H1 (cell line): ENCODE measurements at regions not wholly inside any gene's neighbourhood (a gene's known extent, or its start where the extent isn't known, plus 50 kb on each side); places are given as distances from the start of the nearest gene placed in this dataset.

Experiments used
- CTCF ChIA-PET: fragments of 300-600 bp; sonication (Branson Sonifier 250); formaldehyde crosslinking; loops from one replicate; lab custom pipeline; 2021; ENCODE audit not compliant: partially characterized antibody; lab: Charles Lee
- POLR2A ChIA-PET: fragments of 300-600 bp; sonication (Branson Sonifier 250); formaldehyde crosslinking; loops from one replicate; lab custom pipeline; 2021; ENCODE audit warnings: inconsistent platforms; ENCODE audit not compliant: partially characterized antibody; lab: Charles Lee
- DNase-seq, 2 experiments: peaks; one replicate each; pipeline versions ENCODE4 v3.0.0 to v3.0.0-alpha.2; 2010 to 2022; ENCODE audit warnings: low spot score in 2 of 2, low read depth in 1 of 2, mixed read lengths in 1 of 2
- FAIRE-seq: peaks from 2 replicates; lab custom pipeline; 2011; peaks lifted over from hg19 to GRCh38; lab: Jason Lieb, UNC
- H2AFZ ChIP-seq: 2 replicates; pipeline ENCODE4 v1.8.1; 2012; ENCODE audit warnings: low read length, inconsistent platforms
- H2AK5ac ChIP-seq: 2 replicates; pipeline ENCODE4 v1.6.1; 2013; ENCODE audit warnings: low read depth, low read length
- H2BK120ac ChIP-seq: replicated peaks from 2 replicates; pipeline ENCODE3; 2013; ENCODE audit warnings: low read depth, low read length, inconsistent platforms
- H2BK12ac ChIP-seq: 2 replicates; pipeline ENCODE4 v1.6.1; 2013; ENCODE audit warnings: low read depth, low read length
- H2BK15ac ChIP-seq: 2 replicates; pipeline ENCODE4 v1.6.1; 2013; ENCODE audit warnings: low read length
- H2BK20ac ChIP-seq: 2 replicates; pipeline ENCODE4 v1.6.1; 2013; ENCODE audit warnings: low read length
- H2BK5ac ChIP-seq: 2 replicates; pipeline ENCODE4 v1.6.1; 2013; ENCODE audit warnings: low read depth, low read length
- H3K14ac ChIP-seq: 2 replicates; pipeline ENCODE4 v1.6.1; 2013; ENCODE audit warnings: inconsistent platforms; ENCODE audit not compliant: insufficient read length
- H3K18ac ChIP-seq: 2 replicates; pipeline ENCODE4 v1.6.1; 2013; ENCODE audit warnings: low read length; ENCODE audit errors: extremely low read depth
- H3K23ac ChIP-seq: 2 replicates; pipeline ENCODE4 v1.6.1; 2013; ENCODE audit warnings: inconsistent platforms; ENCODE audit not compliant: insufficient read length
- H3K23me2 ChIP-seq: 2 replicates; pipeline ENCODE4 v1.6.1; 2013; ENCODE audit warnings: low read depth, low read length
- H3K27ac ChIP-seq: 2 replicates; pipeline ENCODE4 v1.6.1; 2011; ENCODE audit warnings: low read depth, low read length, inconsistent platforms
- H3K27me3 ChIP-seq, 4 experiments: replicated peaks in 1 of 4; 1 replicate in 1 of 4; 2 replicates in 3 of 4; pipeline versions ENCODE4 v1.6.1 to v1.8.1; 2011 to 2013; ENCODE audit warnings: low read length in 3 of 4, mild to moderate bottlenecking in 3 of 4, inconsistent platforms in 2 of 4, mixed read lengths in 2 of 4, moderate library complexity in 1 of 4; ENCODE audit not compliant: control insufficient read depth in 3 of 4, insufficient read depth in 3 of 4; ENCODE audit errors: extremely low read depth in 1 of 4
- H3K36me3 ChIP-seq, 4 experiments: 2 replicates each; pipeline versions ENCODE4 v1.6.1 to v1.8.1; 2011 to 2013; ENCODE audit warnings: mild to moderate bottlenecking in 4 of 4, low read length in 3 of 4, moderate library complexity in 2 of 4, control low read depth in 1 of 4, inconsistent platforms in 1 of 4; ENCODE audit not compliant: insufficient read depth in 4 of 4, control insufficient read depth in 2 of 4
- H3K4ac ChIP-seq: replicated peaks from 2 replicates; pipeline ENCODE3; 2013; ENCODE audit warnings: low read length, low read depth, mixed read lengths, inconsistent platforms; ENCODE audit not compliant: insufficient read length
- H3K4me1 ChIP-seq, 4 experiments: replicated peaks in 1 of 4; 1 replicate in 1 of 4; 2 replicates in 3 of 4; pipeline versions ENCODE4 v1.6.1 to v1.8.1; 2011 to 2013; ENCODE audit warnings: low read length in 3 of 4, inconsistent platforms in 2 of 4, mixed read lengths in 1 of 4; ENCODE audit not compliant: insufficient read depth in 4 of 4, control insufficient read depth in 3 of 4
- H3K4me2 ChIP-seq, 2 experiments: 2 replicates each; pipeline versions ENCODE4 v1.6.1 to v1.8.1; 2011 to 2013; ENCODE audit warnings: low read depth in 2 of 2, low read length in 2 of 2, control low read depth in 1 of 2, inconsistent platforms in 1 of 2, mild to moderate bottlenecking in 1 of 2; ENCODE audit not compliant: insufficient read depth in 1 of 2
- H3K4me3 ChIP-seq, 4 experiments: fragments of 200-600, 300-600 bp in 1 of 4; sonication (generic), shearing (Covaris generic), sonication (Bioruptor Twin) in 1 of 4; 2 replicates each; pipeline versions ENCODE4 v1.5.1 to v1.8.1; 2011 to 2016; ENCODE audit warnings: low read length in 4 of 4, low read depth in 3 of 4, control low read depth in 2 of 4, inconsistent platforms in 2 of 4, mild to moderate bottlenecking in 2 of 4, mixed read lengths in 1 of 4, moderate library complexity in 1 of 4; ENCODE audit not compliant: insufficient read depth in 2 of 4; ENCODE audit errors: extremely low read depth in 1 of 4
- H3K56ac ChIP-seq: replicated peaks from 2 replicates; pipeline ENCODE3; 2013; ENCODE audit warnings: low read depth, mild to moderate bottlenecking, mixed read lengths, low read length, inconsistent platforms; ENCODE audit not compliant: insufficient read length
- H3K79me1 ChIP-seq: 2 replicates; pipeline ENCODE4 v1.6.1; 2013; ENCODE audit warnings: low read depth, low read length, control low read depth
- H3K79me2 ChIP-seq, 2 experiments: 2 replicates each; pipeline versions ENCODE4 v1.6.1 to v1.8.1; 2012 to 2013; ENCODE audit warnings: low read length in 2 of 2, mild to moderate bottlenecking in 2 of 2, inconsistent platforms in 1 of 2; ENCODE audit not compliant: insufficient read depth in 2 of 2, control insufficient read depth in 1 of 2
- H3K9ac ChIP-seq, 4 experiments: replicated peaks in 1 of 4; 1 replicate in 1 of 4; 2 replicates in 3 of 4; pipeline versions ENCODE4 v1.6.1 to v1.8.1; 2011 to 2013; ENCODE audit warnings: low read depth in 3 of 4, low read length in 3 of 4, control low read depth in 2 of 4, mild to moderate bottlenecking in 2 of 4, moderate library complexity in 2 of 4, inconsistent platforms in 1 of 4; ENCODE audit errors: extremely low read depth in 1 of 4
- H3K9me3 ChIP-seq, 2 experiments: 2 replicates each; pipeline versions ENCODE4 v1.6.1 to v1.8.1; 2012 to 2013; ENCODE audit warnings: mild to moderate bottlenecking in 2 of 2, moderate library complexity in 2 of 2, control low read depth in 1 of 2, inconsistent platforms in 1 of 2, low read depth in 1 of 2, low read length in 1 of 2, mixed read lengths in 1 of 2; ENCODE audit not compliant: insufficient read depth in 2 of 2
- H4K20me1 ChIP-seq, 2 experiments: replicated peaks in 1 of 2; 2 replicates each; pipeline versions ENCODE3 to v1.8.1; 2011 to 2013; ENCODE audit warnings: inconsistent platforms in 2 of 2, low read length in 2 of 2, mild to moderate bottlenecking in 1 of 2; ENCODE audit not compliant: insufficient read depth in 2 of 2, control insufficient read depth in 1 of 2
- H4K5ac ChIP-seq: 2 replicates; pipeline ENCODE4 v1.6.1; 2013; ENCODE audit warnings: low read length, low read depth, mixed read lengths, inconsistent platforms; ENCODE audit not compliant: insufficient read length
- H4K8ac ChIP-seq: 2 replicates; pipeline ENCODE4 v1.8.0; 2013; ENCODE audit warnings: mild to moderate bottlenecking, moderate library complexity, low read length, inconsistent platforms; ENCODE audit not compliant: insufficient read depth; ENCODE audit errors: extremely low read depth
- H4K91ac ChIP-seq: replicated peaks from 2 replicates; pipeline ENCODE3; 2013; ENCODE audit warnings: low read length, mixed read lengths, inconsistent platforms; ENCODE audit not compliant: insufficient read length
- BACH1 ChIP-seq: IDR thresholded peaks from 2 replicates; pipeline ENCODE4 v1.6.1; 2012; ENCODE audit warnings: low read length, improper control_type of control experiment
- KDM4A ChIP-seq: IDR thresholded peaks from one replicate; pipeline ENCODE4 v1.7.1; 2012; ENCODE audit warnings: low read depth, mild to moderate bottlenecking, moderate library complexity, low read length, inconsistent platforms; ENCODE audit not compliant: severe bottlenecking
- PHF8 ChIP-seq: fragments of 200-600 bp; sonication (generic); conservative IDR thresholded peaks from 2 replicates; pipeline ENCODE4 v1.7.1; 2012; ENCODE audit warnings: low read depth, mild to moderate bottlenecking, inconsistent platforms, low read length, moderate library complexity
- SAP30 ChIP-seq: fragments of 300-600 bp; sonication (generic); IDR thresholded peaks from 2 replicates; pipeline ENCODE4 v1.7.1; 2012; ENCODE audit warnings: low read length, moderate library complexity, mild to moderate bottlenecking, inconsistent platforms; ENCODE audit not compliant: insufficient read depth, insufficient replicate concordance
- SIN3A ChIP-seq, 2 experiments: IDR thresholded peaks in 1 of 2; conservative IDR thresholded peaks in 1 of 2; 2 replicates each; pipeline ENCODE4 v1.6.1; 2011 to 2012; ENCODE audit warnings: low read length in 2 of 2, improper control_type of control experiment in 1 of 2, low read depth in 1 of 2, mild to moderate bottlenecking in 1 of 2
- SRF ChIP-seq: IDR thresholded peaks from 2 replicates; pipeline ENCODE4 v1.6.1; 2011; ENCODE audit warnings: mild to moderate bottlenecking, low read depth, low read length, moderate library complexity
- WGBS, 2 experiments: shearing (Covaris generic) in 1 of 2; methylation state at CpG; one replicate each; pipeline versions ENCODE4 v1.1.6 to v1.1.7; 2013 to 2015; ENCODE audit warnings: low lambda C conversion rate in 2 of 2, mixed read lengths in 2 of 2, inconsistent platforms in 1 of 2, low coverage in 1 of 2, missing lambda C conversion rate in 1 of 2; ENCODE audit not compliant: insufficient replicate concordance in 2 of 2, insufficient coverage in 1 of 2, insufficient read length in 1 of 2; ENCODE audit errors: extremely low coverage in 1 of 2, missing lambda C conversion rate in 1 of 2; 5-methylcytosine and 5-hydroxymethylcytosine counted together

- no peak overlapping the region for H3K18ac ChIP-seq
- H4K8ac ChIP-seq: no peak overlapping the region
- no peak overlapping the region for H3K9ac ChIP-seq
- WGBS, 2 experiments: 71% methylated on average over 1 of the region's 1 CpG; no CpG with 5 or more reads in 1 of the 2 experiments
- no peak overlapping the region for H4K5ac ChIP-seq
- no peak overlapping the region for H2BK5ac ChIP-seq
- no peaks in the 10 kb centered on the region; a peak in 1 of 8 replicates for H3K36me3 ChIP-seq
- no peak overlapping the region for H3K56ac ChIP-seq
- no peak overlapping the region for H3K4me3 ChIP-seq
- no peak overlapping the region for H3K23ac ChIP-seq
- H3K27me3 ChIP-seq: no peaks in the 10 kb centered on the region
- H2BK20ac ChIP-seq: no peak overlapping the region
- no peak overlapping the region for H3K4me2 ChIP-seq
- H3K23me2 ChIP-seq: no peaks in the 10 kb centered on the region
- TF ChIP-seq BACH1: no peak
- no peak for TF ChIP-seq SIN3A (conservative IDR thresholded peaks at IDR 0.05 in 1 of 2, IDR thresholded peaks at IDR 0.05 in 1 of 2; ENCODE audit: low read depth in 1 of 2, low read length in 2 of 2)
- TF ChIP-seq SRF: no peak
- no peak for TF ChIP-seq KDM4A
- TF ChIP-seq SAP30: no peak
- TF ChIP-seq PHF8: no peak
- H2BK12ac ChIP-seq: no peak overlapping the region
- ChIA-PET POLR2A (no interaction called here), CTCF (interaction anchor here (0.9 kb wide), 2 partner anchors 11 to 21 kb away, joined by 4 to 5 read pairs; no protein-coding TSS in a partner anchor)
- DNase-seq: no peak
- no peak overlapping the region for H2BK120ac ChIP-seq
- no peak overlapping the region for H2AK5ac ChIP-seq
- no peak overlapping the region for H3K4ac ChIP-seq
- H4K20me1 ChIP-seq: no peaks in the 10 kb centered on the region
- no peak overlapping the region for H3K27ac ChIP-seq
- no peak overlapping the region for H3K14ac ChIP-seq
- no peaks in the 10 kb centered on the region for H3K79me1 ChIP-seq
- 0 out of 4 replicates have a peak, but pooled peaks cover 0 to 8% of the 10 kb centered on the region in 2 experiments for H3K9me3 ChIP-seq
- no peak for FAIRE-seq
- no peak overlapping the region for H4K91ac ChIP-seq
- H2AFZ ChIP-seq: no peak overlapping the region
- H3K79me2 ChIP-seq: no peaks in the 10 kb centered on the region
- no peak overlapping the region for H2BK15ac ChIP-seq
- H3K4me1 ChIP-seq: 0 out of 7 replicates have a peak, but pooled peaks cover 0 to 2% (median 0%) of the 10 kb centered on the region in 4 experiments
Measured at GRCh38 chr2:204156456-204156855, 219.9 kb downstream of the ICOS start.
